Right ventricle myocardium superior (tissue), 1 donor: ENCODE measurements at regions not wholly inside any gene's neighbourhood (a gene's known extent, or its start where the extent isn't known, plus 50 kb on each side); places are given as distances from the start of the nearest gene placed in this dataset.

Experiments used
- ATAC-seq: fragments of 200-7000 bp; cut with Tn5 transposase; one replicate; pipeline ENCODE4 v1.9.1; 2020; ENCODE audit warnings: mild to moderate bottlenecking; ENCODE audit not compliant: poor library complexity
- DNase-seq: peaks from one replicate; pipeline ENCODE4 v3.0.0-alpha.2; 2020
- intact Hi-C: fragments of 100-400 bp; cut with DNase I; formaldehyde crosslinking; loops from one replicate; pipeline ENCODE4 v1.11.2; 2022
- donor health status: DM: no; HTN: yes; CAD: no; lungs with severe emphysema.

GRCh38 chr5:173806270-173807035, 81.7 kb upstream of the CPEB4 start:
- no peak for ATAC-seq
- no peak for DNase-seq
- intact Hi-C loops: no loop called here

- ATAC-seq (no peak), DNase-seq (no peak)
- intact Hi-C loops: no loop called here
These were observed 80.9 kb upstream of the CPEB4 start for GRCh38 chr5:173807181-173807655.

DNA sequence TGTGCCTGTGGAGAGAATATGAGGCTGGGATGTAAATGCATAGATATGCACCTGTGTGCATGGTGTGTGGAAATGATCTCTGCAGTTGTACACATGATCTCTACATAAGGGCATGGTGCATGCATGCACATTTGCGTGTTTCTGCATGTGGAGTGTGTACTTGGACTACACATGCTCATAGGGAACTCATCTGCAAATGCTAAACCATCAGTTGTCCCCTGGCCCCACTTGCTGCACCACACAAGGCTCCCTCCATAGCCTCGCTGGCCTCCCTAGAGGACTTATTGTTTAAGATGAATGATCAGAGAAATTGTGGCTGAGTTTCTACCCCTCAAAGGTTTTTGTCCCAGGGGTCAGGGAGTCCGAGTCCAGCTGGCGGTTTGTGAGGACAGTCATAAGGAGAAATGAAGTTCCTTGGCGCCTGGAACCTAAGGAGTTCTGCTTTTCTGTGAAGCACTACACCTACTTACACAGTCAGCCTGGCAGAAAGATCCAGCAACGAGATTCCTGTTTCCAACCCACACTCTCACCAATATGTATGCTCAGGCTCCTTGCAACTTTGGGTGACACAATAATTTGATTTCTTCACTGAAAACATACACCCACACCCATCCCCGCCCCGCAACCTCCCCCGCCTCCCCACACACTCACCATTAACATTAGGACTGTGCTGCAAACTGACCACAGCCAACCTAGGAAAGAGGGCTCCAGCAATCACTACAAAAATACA, 79.9 kb upstream of the CPEB4 start:
- DNase-seq (no peak), ATAC-seq (no peak)
- intact Hi-C loops: no loop called here

DNA sequence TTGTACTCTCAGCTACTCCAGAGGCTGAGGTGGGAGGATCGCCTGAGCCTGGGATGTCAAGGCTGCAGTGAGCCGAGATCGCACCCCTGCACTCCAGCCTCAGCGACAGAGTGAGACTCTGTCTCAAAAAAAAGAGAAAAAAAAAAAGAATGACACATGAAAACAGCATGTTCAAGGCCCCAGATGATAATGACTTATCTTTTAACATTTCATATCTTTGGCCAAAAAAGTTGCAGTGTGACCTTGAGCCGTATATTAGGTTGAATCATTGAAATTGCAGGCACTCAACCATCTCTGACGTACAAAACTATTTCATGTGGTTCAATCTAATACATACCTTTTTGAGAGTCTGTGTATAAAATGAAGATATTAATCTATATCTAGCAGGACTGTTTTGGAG, 79.1 kb upstream of the CPEB4 start:
- intact Hi-C loops: no loop called here
- no peak for DNase-seq
- no peak for ATAC-seq

DNA sequence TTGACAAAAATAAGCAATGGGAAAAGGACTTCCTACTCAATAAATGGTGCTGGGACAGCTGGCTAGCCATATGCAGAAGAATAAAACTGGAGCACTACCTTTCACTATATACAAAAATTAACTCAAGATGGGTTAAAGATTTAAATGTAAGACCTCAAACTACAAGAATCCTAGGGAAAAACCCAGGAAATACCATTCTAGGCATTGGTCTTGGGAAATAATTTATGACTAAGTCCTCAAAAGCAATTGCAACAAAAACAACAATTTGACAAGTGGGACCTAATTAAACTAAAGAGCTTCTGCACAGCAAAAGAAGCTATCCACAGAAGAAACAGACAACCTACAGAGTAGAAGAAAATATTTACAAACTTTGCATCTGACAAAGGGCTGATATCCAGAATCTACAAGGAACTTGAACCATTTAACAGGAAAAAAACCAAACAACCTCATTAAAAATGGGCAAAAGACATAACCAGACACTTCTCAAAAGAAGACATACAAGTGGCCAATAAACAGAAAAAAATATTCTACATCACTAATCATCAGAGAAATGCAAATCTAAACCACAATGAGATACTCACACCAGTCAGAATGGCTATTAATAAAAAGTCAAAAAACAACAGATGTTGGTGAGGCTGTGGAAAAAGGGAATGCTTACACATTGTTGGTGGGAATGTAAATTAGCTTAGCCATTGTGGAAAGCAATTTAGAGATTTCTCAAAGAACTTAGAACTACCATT, 75.2 kb upstream of the CPEB4 start:
- intact Hi-C loops: no loop called here
- DNase-seq (no peak), ATAC-seq (no peak)

DNA sequence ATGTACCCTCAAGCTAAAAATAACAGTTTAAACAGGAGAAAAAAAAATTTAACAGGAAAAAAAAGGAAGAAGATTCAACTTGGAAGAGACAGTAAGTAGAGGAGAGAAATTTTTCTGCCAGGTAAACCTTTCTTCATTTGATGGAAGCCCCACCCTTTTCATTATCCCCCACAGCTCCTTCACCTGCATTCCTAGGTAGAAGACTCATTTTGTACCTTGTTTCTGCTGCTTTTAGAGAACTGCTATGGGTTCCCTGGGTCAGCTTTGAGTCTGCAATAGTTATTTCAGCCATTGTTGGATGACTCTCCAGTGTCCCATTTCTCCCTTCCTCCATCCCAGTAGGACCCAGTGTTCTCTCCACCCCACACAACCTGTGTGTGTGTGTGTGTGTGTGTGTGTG, 74.1 kb upstream of the CPEB4 start:
- DNase-seq (no peak), ATAC-seq (no peak)
- intact Hi-C loops: no loop called here

- intact Hi-C loops: no loop called here
- no peak for DNase-seq
These were observed 72.6 kb upstream of the CPEB4 start for GRCh38 chr5:173815571-173815970.

DNA sequence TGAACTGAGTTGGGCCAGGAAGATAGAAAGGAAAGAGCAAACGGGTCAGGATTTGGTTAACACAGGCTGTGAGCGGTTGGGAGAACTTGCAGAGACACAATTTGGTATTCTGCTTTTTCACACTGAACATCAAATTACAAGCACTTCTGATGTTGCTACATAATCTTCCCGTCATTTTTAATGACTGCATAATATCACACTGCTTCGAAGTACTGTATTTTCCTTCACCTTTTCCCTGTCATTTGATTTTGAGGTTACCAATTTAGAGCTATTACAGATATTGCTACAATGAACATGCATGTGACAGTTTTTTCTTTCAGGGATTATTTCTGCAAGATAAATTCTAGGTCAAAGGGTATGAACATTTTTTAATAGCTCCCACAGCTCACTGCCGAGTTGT, 71.4 kb upstream of the CPEB4 start:
- ATAC-seq: no peak
- DNase-seq: no peak
- intact Hi-C loops: no loop called here

More at GRCh38 chr5:173815571-173815970, 72.6 kb upstream of the CPEB4 start:
- ATAC-seq: no peak

DNA sequence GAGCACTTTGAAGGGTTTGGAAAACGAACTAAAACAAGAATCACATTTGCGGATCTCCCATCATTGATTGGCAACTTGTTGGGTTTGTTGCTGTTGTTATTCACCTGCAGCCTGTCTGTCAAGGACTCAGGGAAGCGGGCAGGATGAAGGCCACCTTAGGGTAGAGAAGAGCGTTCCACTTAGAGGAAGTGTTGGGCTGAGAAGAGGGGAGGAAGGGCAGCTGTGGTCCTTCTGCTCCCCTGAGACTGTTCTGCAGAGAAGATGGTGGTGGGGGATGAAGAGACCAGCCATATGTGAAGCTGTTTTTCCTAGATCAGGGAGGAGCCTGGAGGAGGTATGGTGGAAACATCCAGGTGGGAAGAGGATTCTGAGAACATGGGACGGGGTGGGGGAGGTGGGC, 70.6 kb upstream of the CPEB4 start:
- no peak for DNase-seq
- intact Hi-C loops: no loop called here
- no peak for ATAC-seq

GRCh38 chr5:173819521-173819920, 68.6 kb upstream of the CPEB4 start:
- intact Hi-C loops: no loop called here
- ATAC-seq: no peak
- no peak for DNase-seq

DNA sequence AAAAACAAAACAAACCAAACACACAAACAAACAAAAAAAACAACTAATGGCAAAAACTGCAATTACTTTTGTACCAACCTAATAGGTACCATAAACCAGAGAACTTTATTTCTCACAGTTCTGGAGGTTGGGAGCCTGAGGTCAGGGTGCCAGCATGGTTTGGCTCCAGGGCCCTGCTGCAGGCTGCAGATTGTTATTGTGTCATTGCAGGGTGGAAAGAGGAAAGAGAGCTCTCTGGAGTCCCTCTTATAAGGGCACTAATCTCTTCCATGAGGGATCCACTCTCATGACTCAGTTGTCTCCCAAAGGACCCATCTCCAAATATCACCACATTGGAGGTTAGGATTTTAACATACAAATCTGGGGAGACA, 64.9 kb upstream of the CPEB4 start:
- ATAC-seq (no peak), DNase-seq (no peak)
- intact Hi-C loops: no loop called here

DNA sequence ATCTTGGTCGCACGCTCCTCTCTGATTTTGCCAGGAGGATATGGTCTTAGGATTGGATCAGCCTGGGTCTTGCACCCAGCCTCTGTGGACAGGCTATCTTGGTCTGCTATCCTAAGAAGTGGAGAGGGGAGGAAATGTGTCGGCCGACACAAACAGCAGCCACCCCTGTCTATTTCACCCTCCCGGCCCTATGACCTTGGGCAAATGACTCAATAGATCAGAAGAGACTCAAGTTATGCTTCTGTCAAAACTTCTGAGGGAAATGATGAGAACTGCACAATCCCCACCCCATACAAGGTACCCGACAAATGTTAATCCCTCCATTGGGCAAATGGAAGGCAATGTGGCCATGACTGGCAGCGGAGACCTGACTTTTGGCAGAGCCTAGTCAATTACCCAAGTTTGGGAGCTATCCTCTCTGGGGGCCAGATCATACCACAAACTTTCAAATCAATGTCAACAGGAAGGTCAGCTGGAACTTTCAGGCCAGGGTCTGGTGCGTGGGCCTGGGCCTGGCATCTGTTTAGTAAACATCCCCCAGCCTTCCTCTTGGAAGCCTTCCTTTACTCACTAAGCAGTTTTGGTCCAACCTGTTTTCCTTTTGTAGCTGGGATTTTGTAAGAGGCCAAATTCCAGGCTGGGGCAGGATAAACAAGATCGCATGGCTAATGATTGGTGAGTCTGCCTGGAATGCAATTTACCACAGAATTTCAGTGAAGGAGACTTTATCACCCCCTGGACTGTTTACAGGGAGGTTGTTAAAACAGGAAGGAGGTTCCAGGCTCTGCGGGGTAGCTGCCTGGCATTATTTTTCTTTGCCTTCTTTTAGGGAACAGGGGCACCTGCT, 64.2 kb upstream of the CPEB4 start:
- ATAC-seq: no peak
- no peak for DNase-seq
- intact Hi-C loops: no loop called here

GRCh38 chr5:173825215-173825865, 62.8 kb upstream of the CPEB4 start:
- no peak for DNase-seq
- intact Hi-C loops: no loop called here
- peak; percentile 45 for ATAC-seq

GRCh38 chr5:173826086-173826427, 62.1 kb upstream of the CPEB4 start:
- intact Hi-C loops: no loop called here
- no peak for ATAC-seq
- DNase-seq: no peak

DNA sequence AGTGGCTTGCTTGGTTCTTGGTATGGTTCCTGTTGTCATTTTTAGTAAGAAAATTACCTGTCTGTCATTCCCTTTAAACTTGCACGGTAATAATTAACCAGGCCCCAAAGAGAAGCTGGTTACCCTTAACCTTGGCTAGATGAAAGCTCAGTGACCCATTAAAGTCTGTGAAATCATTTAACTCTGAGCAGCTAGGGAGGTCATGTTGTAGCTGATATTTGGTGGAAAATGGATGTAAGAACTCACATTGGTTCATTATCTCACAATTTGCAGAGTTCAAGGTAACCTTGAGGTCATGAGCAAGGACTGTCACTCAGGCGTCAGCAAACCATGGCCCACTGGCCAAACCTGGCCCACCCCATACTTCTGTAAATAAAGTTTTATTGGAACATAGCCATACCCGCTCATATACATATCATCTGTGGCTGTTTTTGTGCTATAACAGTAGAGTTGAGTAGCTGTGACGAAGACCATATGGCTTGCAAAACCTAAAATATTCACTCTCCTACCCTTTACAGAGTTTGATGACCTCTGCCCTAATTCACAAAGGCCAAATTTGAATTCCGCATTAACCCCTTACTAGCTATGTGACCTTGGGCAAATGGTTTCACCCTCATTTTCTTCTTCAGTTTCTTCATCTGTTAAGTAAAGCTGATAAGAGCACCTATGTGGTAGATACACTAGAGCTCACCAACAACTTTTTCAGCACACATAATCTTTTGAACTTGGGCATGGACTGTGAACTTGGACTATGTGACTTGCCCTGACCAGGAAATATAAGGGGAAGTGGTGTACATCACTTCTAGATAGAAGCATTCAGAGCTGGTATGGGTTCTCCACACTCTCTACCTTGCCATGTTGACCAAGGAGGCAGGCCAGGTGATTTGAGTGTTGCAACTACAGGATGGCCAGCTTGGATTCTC, 61.5 kb upstream of the CPEB4 start:
- intact Hi-C loops: no loop called here
- ATAC-seq: no peak
- no peak for DNase-seq

GRCh38 chr5:173828952-173829351, 59.2 kb upstream of the CPEB4 start:
- DNase-seq (no peak), ATAC-seq (no peak)
- intact Hi-C loops: no loop called here

GRCh38 chr5:173829826-173830225, 58.3 kb upstream of the CPEB4 start:
- intact Hi-C loops: no loop called here
- DNase-seq (no peak), ATAC-seq (no peak)

GRCh38 chr5:173830421-173830820, 57.7 kb upstream of the CPEB4 start:
- intact Hi-C loops: no loop called here
- ATAC-seq (no peak), DNase-seq (no peak)
